Islet precursor cell (in vitro differentiated cells): ENCODE measurements at regions not wholly inside any gene's neighbourhood (a gene's known extent, or its start where the extent isn't known, plus 50 kb on each side); places are given as distances from the start of the nearest gene placed in this dataset.

Experiments used
- DNase-seq: peaks from one replicate; pipeline ENCODE4 v3.0.0-alpha.2; 2018

DNA sequence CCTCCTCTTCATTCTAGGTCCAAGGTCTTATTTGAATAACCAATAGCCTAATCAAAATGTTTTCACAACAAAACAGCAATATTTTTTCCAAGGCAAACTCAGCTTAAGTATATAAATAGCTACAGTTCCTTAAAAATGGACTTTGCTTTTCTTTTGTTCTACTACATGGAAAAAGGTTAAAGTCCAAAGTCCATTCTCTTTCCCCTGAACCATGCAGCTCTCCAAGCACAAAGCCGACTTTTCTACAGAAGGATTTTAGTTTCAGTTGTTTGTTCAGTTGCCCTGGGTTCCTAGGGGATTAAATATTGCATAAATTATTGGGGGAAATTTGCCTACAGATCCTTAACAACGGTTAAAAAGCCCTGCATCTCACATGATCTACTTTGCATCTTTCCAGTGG, 677.0 kb upstream of the KLF4 start:
- DNase-seq, result no peak

DNA sequence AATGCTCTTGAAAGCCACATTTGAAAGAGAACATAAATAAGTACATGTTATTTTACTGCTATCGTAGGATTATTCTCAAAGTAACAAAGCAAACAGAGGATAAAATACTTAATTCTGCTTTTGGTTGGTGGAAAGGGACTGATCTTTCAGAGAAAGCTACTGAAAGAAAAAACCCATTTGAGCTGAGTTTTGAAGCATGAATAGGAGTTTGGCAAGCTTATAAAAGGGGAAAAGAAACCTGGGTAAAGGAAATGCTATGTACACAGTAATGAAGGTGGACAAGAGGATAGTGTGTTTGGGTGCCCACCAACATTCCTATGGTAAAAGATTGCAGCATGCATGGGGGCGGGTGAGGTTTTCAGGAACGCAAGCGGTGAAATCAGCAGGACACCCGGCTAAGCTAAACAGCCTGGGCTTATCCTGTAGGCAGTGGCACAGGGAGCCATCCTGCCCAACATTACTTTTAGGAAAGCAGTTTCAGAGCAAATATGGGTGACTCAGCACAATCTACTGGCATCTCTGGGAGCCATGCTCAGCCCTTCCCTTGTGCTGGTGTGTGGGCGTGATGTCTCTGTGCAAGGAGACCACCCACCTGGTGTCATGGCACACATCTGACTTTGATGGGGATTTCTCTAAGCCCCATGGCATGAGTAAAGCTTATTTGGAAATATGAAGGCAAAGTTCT, 673.9 kb upstream of the KLF4 start:
- no peak for DNase-seq

DNA sequence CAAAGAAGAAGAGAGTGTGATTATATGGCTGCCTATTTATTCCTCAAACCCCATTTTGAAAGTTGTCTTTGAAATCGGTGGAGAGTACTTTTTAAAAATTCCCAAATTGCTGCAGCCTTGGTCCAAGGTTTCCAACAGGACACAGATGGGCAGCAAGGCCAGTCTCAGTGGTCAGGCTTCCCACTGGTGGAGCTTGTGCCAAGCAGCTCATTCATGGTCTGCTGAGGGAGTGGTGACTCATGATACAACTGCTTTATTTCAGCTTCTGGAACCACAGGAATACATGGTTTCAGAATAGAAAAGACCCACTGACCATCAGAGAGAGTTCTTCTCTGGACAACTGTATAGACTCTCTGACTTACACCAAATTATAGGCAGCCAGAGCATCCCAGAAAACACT, 673.1 kb upstream of the KLF4 start:
- DNase-seq, result no peak

DNA sequence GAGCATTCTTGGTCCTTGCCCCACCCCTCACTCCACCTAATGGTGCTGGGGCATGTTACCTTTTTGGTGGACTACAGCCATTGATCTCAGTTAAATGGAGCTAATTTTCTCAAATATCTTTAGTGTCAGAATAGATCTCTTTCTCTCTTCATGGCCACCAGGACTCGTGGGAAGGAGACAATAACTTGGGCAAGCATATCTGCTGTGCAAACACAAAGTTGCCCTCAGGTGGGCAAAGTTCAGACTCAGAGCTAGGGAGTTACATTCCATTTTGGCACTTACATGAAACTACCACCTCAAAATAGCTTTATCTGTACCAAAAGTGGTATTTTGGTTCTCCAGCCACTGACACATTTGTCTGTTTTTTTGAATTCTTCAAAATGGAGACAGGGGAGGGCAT, 671.9 kb upstream of the KLF4 start:
- no peak for DNase-seq

DNA sequence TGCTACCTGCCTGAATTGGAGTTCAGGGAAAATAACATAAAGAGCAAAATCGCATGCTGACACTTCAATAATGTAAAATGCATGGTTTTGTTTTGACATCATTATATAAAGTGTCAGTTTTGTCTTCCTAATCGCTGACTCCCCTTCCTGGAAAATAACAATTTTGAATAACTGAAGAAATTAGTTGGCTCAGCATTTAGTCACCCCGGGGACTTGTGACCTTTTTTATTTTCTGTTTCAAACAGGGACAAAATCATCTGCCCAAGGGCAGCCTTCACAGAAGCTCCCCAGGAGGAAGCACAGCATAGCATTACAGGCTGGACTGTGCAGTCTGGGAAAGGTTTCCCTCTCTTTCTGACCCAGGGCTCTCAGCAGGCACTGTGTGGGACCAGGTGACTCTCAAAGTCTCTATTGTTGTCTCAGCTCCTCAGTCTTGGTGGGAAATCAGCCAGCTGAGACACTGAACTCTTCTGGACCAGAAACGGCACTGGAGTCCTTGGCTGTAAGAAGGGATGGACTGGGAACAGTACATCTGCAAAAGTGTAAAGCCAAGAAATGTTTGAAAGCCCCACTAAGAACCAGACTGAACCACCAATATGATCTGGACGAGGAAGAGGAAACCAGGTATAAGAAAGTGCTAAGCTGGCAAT, 671.3 kb upstream of the KLF4 start:
- no peak for DNase-seq

DNA sequence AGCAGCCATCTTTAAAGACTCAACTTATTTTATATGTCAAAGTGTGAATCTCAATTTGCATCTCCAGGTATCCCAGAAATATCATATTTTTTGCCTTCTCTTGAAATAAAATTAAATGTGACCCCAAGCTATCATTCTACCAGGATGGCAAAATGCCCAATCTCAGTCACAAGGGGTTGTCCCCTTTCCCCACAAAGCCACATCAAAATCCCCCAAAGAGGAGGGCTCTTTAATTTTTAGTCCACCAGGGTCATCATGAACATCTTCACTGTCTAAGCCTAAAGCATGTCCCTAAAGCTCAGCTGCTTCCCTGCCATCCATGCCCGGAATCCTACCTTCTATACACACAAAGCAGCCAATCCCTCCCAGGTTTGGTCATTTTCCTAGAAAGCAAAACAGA, 670.5 kb upstream of the KLF4 start:
- no peak for DNase-seq

DNA sequence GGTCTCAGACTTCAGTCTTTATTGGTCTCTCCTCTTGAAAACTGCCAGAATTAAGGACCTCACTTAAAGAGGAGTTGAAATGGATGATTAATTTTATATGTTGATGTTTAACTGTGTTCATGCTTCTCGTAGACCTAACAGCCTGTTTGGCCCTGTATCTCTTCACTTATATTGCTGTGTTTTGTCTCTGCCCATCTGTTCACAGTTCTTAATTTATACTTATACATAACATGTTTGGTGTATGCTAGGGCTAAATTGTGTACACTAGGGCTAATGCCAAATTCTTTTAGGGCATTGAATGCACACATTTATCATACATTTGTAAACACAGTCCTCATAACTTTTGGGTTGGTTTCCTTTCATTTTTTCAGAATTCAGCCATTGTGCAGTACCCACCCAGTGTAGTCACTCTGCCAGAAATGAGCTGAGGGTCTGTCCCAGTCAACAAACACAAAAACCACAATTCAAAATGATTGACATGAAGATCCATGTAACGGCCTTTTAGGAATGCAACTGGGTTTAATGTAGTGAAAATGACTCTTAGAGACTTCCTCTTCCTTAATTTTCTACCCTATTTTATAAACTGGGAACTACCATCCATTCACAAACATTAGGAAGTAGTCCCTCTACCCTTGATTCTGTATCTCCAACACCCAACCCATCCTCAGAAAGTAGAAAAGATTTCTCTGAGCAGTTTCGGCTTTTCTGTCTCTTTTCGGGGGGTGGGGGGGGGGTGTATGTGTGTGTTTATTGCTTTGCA, 668.8 kb upstream of the KLF4 start:
- DNase-seq, result no peak

DNA sequence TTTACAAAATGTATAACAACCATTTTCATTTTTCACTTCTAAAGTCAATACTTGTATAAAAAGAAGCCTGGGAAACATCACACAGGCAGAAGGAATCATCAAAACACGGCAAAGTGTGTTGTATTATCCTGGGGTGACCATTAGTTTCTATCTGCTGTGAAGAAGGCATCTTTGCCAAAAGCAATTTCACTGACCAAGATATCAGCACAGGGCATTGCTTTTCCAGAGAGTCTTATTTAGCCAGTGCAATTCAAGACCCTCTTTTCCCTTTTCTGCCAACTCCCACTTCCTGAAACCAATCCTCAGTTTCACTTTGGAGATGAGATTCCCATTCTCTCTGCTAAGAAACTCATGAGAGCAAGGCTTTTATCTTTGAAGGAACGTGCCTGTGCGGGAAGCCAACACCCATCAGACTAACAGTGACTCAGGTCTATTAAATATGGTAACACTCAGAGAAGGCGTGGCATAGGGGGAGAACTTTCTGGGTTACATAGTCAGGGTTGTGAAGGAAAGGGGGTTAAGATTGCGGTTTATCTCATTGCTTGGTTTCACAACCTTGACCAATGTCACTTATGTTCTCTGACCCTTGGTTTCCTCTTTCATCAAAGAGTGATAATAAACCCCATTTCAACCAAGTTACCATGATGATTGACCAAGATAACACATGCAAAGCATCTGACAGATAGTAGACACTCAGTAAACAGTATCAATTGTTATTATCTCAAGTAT, 666.9 kb upstream of the KLF4 start:
- no peak for DNase-seq

DNA sequence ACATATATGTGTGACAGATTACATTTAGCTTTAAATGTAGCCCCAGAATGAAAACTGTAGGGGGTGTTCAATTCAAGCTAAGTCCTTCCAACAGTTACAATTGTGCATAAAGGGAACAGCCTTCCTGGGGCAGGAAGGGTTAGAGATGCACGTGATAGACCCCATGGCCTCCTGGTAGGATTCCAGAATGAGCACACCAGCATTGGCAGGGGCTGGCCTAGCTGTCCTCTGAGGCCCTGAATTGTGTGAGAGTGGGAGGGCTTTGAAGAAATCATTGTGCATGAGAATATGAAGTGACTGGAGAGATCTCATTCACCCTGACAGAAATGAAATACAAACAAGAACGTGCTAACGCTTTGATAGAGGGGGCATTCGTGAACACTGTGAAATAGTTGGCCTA, 663.8 kb upstream of the KLF4 start:
- no peak for DNase-seq

DNA sequence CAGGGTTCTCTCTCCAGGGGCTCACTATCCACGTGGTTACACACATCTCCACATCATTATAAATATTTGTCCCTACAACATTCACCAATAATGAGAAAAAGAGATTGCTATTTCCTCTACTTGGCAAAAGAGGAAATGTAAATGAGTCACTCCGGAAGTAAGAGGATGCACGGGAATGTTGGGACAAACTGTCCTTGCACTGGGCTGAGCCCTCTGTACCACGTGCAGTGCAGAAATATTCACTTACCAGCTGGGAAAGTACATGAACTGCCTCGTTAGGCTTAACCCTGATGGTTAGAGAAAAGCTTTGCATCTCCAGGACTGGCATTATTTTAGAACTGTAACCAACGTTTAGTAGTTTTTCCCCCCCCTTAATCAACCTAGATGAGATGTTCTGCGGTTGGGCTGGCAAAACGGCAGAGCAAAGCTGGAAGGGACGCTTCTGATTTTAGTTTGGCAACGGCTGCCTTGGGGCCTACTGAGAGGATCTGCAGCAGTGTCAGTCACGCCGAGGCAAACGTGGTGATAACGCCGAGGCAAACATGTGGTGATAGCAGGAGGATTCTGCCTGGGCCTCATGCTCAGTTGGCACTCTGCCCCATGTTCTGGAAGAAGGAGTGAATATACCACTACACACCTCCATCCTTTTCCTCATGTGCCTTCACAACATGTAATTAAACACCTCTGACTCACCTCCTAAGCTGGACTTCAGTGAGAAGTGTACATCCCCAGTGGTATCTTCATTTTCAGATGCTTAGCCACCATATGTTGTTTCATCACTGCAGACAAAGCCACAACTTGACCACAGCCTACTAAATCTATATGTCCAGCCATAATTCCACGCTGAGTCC, 661.4 kb upstream of the KLF4 start:
- DNase-seq, result no peak

DNA sequence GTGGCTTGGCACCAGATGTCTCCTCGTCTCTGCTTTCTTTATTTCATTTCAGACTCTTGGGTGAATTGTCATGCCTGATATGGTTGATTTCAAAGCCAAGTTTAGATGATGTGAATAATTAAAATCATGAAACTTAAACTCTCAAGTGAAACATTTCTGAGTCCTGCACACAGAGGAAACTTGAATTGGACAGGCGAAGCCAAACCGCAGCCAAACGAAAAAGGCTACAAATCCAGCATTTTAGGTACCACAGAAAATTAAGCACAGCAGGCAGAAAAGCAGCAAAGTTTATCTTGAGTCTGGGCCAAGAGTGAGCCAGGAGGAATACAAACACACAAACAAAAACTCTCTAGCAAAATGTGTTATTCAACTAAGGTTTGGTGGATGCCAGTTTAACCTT, 659.8 kb upstream of the KLF4 start:
- DNase-seq, result no peak

DNA sequence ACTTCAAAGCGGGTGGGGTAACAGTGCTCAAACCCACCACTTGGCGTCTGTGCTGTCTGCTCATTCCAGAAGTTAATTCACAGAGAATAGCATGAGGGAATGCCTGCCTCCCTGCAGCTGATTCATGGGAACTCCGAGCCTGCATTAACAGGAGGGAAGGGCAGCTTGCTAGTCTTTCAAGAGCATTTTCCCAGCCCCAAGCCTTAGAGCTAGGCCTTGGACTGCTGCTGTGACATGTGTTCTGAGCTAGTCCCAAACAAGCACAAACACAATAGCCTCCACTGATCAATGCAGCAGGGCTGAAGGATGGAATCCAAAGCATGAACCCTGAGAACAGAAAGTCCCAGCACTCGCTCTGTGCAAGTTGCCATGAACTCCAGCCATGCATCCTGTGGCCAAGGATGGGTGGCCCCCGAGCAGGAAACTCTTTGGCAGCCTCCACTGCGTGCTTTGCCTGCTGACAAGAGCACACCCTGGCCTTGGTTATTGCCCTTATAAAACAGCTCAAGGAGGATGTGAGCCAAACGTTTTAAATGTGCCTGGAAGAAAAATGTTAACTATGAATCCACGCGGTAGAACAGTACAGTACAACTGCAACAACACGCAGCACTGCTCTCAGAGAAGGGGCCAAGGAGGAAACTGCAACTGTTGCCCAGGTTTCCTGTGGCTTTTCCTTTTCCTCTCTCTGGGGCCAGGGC, 653.1 kb upstream of the KLF4 start:
- peak; percentile 67 for DNase-seq

DNA sequence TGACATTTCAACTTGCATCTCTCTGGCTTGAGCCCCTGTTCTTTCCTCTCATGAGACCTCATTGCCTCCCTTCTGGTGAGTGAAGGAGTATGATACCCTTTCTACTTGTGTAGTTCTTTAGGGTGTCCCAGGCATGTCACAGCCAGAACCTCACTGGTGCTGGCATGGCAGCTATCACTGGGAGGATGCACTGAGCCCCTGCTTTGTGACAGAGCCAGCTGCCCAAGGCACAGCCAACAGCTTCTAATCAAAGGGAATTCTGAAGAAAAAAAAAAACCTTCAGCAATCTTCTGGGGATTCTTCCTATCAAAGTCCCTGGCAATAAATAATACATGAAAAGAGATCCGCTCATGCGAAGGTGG, 652.6 kb upstream of the KLF4 start:
- no peak for DNase-seq

DNA sequence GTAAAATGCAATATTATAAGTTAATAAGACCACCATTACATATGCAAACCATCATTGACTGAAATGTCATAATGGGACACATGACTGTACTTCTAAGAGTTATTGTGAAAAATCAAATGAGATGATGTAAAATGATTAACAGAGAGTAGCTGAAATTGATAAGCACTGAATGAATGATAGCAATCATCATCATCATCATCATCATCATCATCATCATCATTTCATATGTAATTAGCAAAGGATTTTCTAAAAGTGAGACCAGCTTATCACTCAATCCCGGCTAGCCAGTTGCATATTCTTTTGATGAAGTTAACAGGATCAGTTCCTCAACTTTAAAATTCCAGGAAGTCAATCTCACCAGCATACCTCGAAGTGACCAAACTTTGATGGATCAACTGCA, 650.3 kb upstream of the KLF4 start:
- no peak for DNase-seq

DNA sequence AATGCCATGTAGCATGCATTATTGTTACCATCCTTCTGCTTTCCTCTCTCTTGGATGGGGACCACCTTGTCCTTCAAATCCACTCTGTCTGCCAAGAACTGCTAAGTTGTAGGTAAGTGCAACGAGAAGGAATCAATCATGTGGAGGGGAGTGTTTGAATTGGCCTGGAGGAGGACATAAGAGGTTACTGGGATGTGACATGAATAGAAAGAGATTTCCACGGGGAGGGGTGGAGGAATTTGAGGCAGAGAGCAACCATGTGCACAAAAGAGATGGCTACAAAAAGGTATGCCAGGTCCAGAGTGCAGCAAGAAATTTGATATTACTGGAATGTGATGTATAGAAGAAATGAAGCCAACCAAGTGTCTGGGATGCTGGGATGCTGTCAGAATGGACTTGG, 648.9 kb upstream of the KLF4 start:
- DNase-seq, result no peak

DNA sequence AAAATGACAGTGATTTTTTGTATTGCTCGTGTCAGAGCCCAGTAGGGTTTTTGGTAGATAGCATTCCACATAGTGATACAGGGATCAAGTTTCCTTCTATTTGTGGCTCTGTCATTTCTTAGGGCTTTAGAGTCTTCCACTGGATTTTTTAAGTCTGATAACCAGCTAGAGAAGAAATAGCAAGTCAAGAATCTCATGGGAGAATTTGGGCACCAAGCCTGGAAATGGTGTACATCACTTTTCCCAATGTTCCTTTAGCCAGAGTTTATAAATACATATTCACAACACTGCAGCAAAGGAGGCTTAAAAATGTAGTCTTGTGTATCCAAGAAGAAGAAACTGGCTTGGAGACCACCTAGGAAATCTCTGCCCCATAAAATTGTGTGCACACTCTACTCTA, 647.1 kb upstream of the KLF4 start:
- DNase-seq, result no peak

DNA sequence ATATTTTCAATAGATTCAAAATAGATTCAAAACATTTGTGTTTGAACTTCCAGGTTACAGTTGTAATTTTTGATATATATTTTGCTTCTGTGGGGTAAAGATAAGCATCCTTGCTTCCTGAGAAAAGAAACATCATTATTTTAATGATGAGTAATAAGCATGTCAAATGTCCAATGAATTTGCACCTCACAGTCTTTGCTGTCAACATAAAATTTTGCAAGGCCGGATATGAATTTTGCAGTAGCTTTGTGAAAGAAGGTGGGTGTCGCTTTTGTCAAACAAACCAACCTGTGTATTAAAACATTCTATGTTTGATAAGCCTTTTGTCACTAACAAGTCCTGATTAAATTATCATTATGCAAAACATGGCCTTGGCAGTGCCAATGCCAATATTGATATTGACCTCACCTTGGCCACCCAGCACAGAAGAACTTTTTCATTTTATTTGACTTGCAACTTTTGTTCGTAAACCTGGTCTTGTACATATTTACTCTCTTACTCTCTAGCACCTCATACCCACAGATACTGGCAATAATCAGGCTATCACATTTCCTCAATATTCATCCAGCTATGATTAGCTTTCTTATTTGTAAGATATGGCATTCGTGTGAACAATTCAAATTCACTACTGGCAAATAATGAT, 645.0 kb upstream of the KLF4 start:
- DNase-seq, result no peak

DNA sequence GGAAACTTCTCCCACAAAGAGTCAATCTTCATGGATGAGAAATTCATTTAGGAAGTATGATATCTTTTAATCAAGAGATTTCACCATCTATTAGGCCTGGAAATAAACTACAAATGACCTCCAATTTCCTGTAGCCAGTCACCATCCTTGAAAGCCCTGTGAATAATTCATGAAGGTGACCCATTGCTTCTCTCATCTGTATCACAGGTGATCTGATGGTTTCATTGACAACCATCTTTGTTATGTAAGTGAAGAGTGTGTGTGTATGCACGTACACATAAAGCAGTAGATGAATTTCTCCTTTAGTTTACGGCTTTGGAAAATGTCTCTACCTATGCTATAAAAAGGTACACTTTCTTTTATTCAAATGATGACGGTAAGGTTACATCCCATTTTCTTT, 644.1 kb upstream of the KLF4 start:
- no peak for DNase-seq

DNA sequence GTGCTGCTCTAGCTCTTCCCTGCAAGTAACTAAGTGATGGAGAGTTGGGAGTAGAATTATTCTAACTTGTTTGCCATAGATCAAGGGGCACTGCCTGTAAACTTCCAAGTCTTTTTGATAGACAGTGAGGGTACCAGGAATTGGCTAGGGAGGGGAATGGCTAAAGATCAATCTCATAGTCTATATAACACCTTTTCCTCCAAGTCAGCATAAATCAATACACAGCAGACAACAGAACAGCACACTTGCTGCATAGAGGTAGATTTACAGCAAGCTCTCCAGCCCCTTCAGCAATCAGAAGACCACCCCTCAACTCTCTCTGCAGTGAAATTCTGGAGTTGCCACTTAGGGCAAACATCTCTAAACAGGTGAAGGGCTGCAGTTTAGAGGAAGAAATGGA, 643.5 kb upstream of the KLF4 start:
- DNase-seq, result no peak

DNA sequence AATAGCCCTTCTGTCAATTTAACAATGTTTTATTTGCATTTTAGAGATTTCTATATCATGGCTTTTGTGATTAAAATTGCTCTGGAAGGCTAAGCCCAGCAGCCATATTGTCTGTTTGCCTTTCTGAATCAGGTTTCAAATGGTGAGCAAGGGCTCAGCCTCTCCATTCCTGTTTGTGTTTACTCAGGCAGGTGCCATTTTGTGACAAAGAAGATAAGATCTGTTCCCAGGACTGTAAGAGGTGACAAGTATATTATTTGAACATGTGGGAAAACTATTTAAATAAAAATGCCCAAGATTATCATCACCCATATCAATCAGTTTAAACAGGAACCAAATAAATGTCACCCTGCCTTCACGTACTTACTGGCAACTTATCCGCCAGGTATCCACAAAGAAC, 641.3 kb upstream of the KLF4 start:
- no peak for DNase-seq

DNA sequence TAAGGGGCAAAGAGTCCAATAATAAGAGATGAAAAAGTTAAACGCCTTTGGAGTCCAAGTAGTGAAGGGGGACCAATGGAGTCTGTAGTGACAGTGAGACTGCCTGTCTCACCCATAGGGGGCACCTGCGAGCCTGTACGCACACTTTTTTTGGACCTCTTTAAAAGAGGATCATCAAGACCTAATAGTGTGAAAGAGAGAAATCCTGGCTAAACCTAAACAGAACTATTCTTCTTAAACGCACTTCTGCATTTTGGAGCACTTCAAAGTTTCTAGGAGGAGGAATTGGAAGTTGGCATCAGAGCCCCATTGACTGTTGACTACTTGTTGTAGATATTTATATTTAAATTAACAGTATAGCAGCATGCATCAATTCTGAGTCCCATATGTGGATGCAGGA, 636.1 kb upstream of the KLF4 start:
- DNase-seq, result no peak
